HG03565 (cell line): ENCODE measurements at regions not wholly inside any gene's neighbourhood (a gene's known extent, or its start where the extent isn't known, plus 50 kb on each side); places are given as distances from the start of the nearest gene placed in this dataset.
"Not testable (repeated sequence)": the region's sequence is repeated elsewhere in the genome, so short reads cannot be mapped to it uniquely, and the experiment has no call there.

Experiments
- ATAC-seq: cut with Tn5 transposase; IDR thresholded peaks from one replicate; pipeline ENCODE4 v1.9.1; 2021; ENCODE audit warnings: mild to moderate bottlenecking, moderate library complexity; ENCODE audit not compliant: unreplicated experiment

DNA sequence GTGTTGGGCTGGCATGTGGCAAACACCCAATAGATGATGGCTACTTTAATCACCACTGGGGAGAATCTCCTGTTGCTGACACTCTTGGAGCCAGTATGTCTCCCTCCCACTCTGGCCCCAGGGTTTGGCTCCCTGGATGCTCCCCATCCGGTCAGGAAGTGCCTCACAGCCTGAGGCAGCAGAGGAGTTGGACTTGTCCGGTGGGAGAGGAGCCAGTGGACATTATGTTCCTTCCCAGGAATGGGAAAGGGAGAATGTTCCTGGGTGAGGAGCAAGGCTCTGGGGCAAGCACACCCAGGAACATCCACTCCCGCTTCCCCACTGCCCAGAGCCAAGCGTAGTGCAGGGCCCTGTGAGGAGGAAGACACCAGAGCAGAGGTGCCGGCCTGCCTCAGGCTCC, 84.6 kb upstream of the NAV2 start:
- no peak for ATAC-seq

DNA sequence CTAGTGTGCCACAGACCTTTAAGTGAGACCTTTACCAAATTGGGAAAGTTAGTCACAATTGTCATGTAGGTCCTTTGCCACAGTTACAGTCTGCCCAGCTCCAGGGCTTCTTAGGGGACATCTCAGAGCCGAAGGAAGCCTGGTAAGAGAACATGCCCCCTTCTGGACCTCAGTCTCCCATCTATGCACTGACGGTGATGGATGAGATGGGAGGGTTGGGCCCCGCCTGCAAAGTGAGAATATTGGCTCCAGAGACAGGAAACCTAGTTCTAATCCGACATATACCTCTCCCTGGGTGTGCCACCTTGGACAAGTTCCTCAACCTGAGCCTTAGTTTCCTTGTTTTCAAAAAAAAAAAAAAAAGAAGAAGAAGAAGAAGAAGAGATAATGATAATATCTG, 85.1 kb upstream of the NAV2 start:
- no peak for ATAC-seq

DNA sequence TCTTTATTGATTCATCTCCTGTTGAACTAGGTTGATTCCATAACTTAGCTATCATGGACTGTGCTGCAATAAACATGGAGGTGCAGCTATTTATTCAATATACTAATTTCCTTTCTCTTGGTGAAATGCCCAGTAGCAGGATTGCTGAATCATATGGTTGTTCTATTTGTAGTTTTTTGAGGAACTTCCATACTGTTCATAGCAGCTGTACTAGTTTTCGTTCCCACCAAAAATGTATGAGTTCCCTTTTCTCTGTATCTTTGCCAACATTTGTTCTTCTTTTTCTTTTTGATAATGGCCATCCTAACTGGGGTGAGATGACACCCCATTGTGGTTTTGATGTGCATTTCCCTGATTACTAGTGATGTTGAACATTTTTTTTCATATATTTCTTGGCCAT, 87.2 kb upstream of the NAV2 start:
- ATAC-seq = no peak

DNA sequence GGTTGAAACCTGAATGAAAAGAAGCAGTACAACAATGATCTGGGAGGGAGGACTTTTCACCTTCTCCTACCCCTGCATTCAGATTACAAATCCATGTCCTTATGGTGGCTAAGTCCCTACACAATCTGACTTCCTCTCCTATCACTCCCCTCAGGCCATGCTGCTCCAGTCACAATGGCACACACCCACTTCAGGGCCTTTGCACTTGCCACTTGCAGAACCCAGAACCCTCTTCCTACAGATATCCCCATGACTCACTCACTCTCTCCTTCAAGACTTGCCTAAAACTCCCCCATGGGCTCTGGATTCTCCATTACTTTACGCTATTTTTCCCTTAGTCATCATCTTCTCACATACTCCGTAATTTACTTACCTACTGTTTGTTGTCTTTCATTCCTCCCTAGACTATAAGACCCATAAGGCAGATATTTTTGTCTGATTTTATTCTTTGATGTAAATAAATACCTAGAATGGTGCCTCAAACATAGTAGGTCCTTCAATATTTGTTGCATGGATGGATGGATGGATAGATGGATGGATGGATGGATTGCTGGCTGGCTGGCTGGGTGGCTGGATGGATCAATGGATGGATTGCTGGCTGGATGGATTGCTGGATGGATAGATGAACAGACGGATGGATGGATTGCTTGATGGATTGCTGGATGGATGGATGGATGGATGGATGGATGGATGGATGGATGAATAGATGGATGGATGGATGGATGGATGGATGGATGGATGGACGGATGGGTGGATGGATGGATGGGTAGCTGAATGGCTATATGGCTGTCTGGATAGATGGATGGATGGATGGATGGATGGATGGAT, 94.7 kb upstream of the NAV2 start:
- ATAC-seq = no peak

DNA sequence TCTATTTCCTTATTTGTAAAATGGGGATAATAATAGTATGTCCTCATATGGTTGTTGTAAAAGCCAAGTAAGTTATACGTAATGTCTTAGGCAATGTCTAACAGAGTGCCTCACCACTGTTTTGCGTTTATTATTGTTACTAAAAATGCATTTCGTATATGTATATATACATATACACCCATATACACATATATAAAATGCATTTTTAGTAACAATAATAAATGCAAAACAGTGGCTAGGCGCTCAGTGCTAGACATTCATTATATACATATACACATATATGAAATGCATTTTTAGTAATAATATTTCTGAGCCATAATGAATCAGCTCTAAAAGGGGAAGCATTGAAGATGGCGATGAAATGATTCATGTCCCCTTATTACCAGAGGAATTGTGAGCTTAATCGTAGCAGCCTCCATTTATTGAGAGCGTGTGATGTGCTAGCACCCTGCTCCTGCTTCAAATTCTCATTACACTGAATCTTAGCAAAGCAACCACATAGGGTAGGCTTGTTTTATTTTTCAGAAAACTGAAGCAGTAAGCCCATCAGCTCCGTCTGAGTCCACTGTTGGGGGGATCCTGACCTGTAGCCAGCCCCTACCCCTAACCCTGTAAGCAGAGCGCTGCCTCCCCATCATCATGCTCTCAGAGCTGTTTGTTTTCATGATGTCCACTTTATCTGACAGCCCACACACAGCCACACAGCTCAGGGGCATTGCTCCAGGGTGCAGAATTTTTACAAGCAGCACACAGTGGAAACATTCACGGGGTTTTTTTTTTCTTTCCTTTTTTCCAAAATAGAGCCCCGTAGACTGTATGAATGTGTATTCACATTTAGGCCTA, 97.1 kb upstream of the NAV2 start:
- no peak for ATAC-seq

DNA sequence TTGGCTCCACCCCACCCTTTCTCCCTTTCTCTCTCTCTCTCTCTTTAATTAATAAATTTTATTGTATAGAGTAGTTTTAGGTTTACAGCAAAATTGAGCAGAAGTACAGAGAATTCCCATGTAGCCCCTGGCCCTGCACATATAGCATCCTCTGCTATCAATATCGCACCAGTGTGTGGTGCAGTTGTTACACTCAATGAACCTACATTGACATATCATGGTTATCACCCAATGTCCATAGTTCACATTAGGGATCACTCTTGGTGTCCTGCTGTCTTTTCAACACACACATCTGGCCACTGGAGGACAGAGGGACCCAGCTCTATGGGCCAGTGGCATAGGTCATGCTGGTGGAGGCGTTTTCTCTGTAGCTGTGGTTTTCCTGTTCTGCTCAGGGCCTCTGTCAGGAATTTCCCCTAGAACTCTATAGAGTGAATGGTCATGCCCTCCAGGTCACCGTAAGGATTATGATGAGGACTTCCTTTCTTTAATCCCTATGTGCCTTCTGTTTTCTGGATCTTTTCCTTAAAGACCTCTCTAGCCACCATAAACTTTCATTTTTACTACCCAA, 98.2 kb upstream of the NAV2 start:
- no peak for ATAC-seq

DNA sequence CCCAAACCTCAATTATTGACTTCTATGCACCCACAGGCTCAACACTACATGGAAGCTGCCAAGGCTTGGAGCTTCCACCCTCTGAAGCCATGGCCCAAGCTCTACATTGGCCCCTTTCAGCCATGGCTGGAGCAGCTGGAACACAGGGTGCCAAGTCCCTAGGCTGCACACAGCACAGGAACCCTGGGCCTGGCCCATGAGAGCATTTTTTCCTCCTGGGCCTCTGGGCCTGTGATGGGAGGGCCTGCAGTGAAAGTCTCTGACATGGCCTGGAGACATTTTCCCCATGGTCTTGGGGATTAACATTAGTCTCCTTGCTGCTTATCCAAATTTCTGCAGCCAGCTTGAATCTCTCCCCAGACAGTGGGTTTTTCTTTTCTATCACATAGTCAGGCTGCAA, 100.6 kb upstream of the NAV2 start:
- ATAC-seq = not testable (repeated sequence)

DNA sequence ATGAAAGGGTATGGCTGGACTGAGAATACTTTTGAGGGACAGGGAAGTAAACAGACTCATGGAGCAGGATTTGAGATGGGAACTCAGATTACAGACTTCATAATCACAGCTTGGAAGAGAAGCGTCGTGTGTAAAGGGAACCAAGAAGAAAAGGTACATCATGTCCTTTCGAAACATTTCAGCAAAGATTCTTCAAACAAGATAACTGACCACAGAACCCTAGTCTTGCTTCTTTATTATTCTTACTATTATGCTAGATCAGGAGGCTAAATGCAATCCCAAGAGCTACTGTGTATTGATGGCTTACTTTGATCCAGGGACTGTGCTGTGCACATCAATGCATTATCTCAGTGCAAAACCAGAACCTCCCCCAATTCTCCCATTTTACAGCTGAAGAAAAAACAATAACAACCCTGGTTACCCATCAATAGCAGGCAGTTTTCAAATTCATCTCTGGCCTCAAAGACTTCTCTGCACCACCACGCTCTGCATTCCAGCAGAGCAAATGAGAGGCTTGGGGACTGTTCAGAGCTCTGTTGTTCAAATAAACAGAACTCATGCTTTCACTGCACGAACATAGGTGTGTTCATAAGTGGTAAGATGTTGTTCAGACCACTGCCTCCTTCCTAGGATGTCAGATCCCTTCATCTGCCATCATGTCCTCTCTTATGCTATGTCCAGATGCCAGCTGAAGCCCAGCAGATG, 104.8 kb upstream of the NAV2 start:
- ATAC-seq = no peak

DNA sequence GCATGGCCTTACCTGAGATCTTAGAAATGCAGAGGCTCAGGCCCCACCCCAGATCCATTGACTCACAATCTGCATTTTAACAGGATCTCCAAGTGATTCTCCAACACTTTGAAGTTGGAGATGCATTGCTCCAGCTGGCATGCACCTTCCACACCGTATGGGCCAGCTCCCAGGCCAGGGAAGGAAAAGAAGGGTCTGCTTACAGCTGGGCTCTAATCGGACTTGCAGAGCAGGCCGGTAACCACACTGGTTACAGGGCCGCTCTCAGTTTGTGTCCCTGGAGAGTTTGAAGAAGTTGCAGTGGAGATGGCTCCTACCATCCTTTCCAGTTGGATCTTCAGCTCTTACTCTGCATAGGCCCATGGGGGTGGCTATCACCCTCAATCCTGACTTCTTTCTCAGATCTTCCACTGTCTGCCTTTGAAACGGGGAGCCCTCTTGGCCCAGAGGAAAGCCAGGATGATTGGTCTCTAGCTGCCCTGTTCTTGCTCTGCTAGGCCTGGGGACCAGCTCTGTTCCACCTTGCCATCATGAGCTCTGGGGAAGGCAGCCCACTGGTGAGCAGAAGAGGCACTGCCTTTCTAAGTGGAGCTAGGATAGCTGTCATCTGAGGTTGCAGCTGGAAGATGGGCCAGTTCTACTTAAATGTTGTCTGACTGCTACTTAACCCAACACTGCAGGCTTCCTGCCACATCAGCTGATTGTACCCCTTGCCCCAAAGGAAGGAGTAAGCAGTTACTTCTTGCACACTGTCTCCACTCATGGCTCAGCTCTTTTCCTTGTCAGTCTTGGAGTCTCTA, 105.6 kb upstream of the NAV2 start:
- ATAC-seq = no peak

DNA sequence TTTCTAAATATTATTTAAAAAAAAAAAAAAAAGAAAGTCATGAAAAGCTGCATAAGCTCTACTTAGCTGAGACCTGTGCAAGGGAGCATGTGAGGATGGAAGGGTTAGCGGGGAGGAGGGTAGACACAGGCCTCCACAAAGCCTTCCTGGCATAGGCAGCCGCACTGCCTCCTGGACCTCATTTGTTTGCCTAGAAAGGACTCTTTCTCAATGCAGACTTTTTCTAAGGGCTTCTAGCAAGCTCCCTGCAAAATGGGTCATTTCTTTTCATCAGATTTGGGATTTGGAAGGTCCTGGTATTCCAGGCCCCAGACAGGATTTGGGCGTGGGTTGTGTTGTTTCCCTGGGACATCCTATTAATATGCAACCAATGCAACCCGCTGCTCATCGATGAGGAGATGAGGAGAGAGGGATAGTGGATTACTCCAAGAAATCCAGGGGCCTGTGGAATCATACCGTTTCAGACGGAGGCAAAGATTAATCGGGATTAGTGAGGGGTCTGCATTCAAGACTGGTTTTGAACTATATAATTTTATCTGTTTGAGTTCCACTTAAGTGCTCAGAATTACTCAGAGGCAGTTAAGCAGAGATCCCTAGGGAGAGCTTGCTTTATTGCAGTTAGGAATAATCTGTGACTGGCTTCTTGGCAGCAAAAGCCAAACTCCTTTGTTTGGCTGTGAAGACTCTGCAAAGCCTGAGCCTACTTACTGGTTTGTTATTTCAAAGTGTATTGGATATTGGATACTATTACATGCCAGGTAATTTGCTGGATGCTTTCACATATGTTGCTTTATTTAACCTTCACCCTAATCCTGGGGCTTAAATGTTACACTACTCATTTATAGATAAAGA, 106.9 kb upstream of the NAV2 start:
- no peak for ATAC-seq

DNA sequence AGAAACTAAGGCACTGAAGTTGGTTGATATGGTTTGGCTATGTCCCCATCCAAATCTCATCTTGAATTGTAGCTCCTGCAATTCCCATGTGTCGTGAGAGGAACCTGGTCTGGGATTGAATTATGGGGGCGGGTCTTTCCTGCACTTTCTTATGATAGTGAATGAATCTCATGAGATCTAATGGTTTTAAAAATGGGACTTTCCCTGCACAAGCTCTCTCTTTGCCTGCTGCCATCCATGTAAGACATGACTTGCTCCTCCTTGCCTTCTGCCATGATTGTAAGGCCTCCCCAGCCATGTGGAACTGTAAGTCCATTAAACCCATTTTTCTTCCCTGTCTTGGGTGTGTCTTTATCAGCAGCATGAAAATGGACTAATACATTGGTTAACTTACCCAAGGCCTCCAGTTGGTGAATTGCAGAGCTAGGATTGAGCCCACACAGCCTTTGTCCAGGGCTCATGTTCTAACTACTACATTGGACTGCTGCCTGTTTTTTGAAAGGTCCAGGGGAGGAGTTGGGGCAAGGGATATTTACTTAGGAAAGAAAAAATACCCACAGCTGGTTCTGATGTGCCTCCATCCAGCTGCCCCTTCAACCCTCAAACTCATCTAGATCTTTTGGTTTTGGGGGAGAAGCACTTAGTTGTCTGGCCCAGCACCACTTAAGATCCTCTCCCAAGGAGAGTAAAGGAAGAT, 107.8 kb upstream of the NAV2 start:
- no peak for ATAC-seq

DNA sequence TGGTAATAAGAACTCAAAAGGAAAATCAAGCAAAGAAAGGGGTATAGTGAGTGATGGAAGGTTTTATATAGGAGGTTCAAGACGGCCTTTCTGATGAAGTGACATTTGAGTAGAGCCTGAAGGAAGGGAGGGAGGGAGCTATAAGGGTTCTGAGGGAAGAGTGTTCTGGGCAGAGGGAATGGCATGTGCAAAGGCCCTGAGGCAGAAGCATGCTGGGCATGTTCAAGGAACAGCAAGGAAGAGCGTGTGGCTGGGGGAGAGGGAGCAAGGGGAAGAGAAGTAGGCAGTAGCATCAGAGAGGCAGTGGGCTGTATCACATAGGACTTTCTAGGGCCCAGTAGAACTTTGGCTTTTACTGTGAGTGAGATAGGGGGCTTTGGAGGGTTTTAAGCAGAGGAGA, 108.9 kb upstream of the NAV2 start:
- ATAC-seq = no peak

DNA sequence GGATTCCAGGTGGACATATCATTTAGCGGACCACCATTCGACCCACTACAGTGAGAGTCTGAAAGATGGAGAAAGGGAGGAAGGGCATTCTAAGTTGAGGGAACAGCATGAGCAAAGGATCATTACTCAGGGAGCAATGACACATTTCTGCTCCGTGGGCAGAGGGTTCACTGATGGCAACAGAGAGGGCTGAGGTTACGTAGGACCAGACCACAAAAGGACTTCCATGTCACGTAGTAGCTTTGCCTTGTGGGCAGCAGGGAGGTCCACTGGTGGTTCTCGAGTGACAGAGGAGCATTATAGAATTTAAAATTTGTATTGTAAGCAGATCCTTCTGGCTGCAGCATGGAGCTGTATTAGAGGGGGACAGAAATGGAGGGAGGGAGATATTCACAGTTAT, 109.7 kb upstream of the NAV2 start:
- ATAC-seq = no peak

DNA sequence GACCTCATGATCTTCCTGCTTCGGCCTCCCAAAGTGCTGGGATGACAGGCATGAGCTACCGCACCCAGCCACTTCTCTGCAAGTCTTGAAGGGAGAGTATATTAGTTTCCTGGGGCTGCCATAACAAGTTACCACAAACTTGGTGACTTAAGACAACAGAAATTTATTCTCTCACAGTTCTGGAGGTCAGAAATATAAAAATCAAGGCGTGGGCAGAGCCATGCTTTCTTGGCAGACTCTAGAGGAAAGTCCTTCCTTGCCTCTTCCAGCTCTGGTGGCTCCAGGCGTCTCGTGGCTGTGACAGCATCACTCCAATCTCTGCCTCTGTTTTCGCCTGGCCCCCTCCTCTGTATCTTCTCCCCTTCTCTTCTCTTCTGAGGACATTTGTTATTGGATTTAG, 110.2 kb upstream of the NAV2 start:
- ATAC-seq = no peak

DNA sequence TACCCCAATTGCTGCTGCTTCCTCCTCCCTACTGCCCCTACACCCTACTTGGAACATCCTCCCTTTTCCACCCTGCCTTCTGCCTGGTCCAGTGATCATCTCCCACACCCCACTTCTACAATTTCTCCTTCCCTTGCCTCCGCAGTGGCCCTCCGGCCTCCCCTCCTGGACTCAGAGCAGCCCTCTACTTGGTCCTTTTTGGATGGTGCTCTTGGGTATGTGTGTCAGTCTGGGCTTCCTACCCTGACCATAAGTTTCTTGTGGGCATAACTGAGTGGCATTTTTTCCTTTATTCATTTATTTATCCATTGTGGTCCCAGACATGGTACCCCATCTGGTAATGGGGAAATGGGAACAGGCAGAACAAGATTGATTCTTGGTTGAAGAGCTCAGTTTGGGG, 111.4 kb upstream of the NAV2 start:
- ATAC-seq = no peak

DNA sequence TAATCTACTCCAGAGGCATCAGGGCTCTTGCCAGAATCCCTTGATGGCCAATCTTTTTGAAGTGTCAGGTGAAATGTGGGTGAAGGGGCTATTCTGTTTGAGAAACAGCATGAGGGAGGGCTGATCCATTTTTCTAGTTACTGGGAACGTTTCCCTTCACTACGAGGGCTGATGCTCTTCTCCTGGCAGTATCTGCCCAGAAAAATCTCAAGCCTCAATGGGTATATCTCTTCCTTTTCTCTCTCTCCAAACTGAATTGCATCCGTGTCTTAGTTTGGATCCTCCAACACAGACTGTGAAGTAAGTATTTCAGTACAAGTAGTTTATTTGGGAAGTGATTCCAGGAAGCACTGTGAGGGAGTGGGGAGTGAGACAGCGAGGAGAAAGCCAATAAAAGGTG, 113.0 kb upstream of the NAV2 start:
- ATAC-seq = no peak

DNA sequence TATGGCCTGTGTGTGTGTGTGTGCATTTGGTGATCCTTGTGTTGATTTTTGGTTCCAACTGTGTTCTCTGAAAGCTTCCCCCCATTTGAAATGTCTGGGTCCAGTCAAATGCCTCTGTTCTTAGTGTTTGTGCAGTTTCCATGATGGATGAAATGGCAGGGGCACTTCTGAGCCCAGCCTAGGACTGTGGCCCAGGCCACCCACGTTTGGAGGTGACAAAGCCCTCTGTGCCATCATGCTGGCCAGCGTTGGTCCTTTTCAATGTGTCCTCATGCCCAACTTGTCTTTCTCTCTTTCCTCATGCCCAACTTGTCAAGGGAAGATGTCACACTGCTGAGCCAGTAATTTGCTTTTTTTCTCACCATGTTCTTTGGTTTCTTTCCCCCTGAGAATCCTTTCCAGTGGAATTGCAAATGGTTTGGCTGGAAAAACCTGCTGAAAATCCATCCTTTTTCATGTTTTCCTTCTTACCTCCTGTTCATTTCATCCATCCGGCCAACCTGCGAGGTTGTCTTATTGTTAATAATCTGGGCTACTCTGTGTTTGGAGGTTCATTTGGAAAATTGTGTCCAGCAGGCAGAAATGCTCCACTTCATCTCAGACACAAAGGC, 113.7 kb upstream of the NAV2 start:
- ATAC-seq = no peak

DNA sequence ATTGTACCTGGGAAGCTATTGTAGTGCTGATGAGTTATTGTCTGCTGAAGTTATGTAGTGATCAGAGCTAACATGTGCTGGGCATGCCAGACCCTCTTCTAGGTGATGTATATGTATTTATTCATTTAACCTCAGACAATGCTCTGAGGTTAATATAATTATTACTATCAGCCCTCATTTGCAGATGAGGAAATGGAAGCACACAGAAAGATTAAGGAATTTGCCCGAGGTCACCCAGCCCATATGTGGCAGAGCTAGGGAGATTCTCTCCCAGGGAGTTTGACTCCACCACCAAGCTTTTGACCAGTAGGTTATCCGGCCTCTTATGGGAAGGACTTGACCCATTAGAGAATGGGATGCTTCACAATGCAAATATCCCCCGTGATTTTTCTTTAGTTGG, 114.2 kb upstream of the NAV2 start:
- ATAC-seq = no peak

DNA sequence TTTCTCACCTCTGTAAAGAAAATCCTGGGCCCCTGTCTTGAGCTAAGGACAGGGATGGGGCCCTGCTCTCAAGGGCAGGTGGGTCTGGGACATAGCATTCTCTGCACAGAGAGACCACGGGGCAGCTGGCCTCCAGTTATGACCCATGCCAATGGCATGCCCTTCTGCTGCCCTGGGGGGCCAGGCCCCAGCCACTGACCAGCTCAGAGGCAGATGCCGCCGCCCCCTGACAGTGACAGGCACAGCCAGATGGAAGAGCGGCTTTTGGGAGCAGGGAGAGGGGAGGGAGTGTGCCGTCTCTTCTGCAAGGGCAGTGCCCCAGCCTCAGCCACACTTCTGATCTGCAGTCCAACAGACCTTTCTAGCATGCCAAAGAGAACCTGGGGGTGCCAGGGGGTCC, 114.8 kb upstream of the NAV2 start:
- ATAC-seq = no peak
